Caco-2 (cell line): ENCODE measurements at regions not wholly inside any gene's neighbourhood (a gene's known extent, or its start where the extent isn't known, plus 50 kb on each side); places are given as distances from the start of the nearest gene placed in this dataset.

Source experiments
- BruUV-seq: library from RNA; stranded (reverse); fragments of 400-500 nt; replicated peaks from 2 replicates; lab custom pipeline; 2021; lab: Mats Ljungman, UMichigan
- CTCF ChIA-PET: fragments of 300-600 bp; sonication (Branson Sonifier 250); formaldehyde crosslinking; loops from one replicate; lab custom pipeline; 2022; ENCODE audit warnings: antibody characterized with exemption; lab: Charles Lee
- POLR2A ChIA-PET: fragments of 300-600 bp; sonication (Branson Sonifier 250); formaldehyde crosslinking; loops from one replicate; lab custom pipeline; 2022; ENCODE audit warnings: antibody characterized with exemption; lab: Charles Lee
- DNase-seq, 2 experiments: peaks; one replicate each; pipeline versions ENCODE4 v3.0.0 to v3.0.0-alpha.2; 2020 to 2022
- H3K27me3 ChIP-seq: replicated peaks from 2 replicates; pipeline ENCODE4 v1.6.0; 2011; ENCODE audit warnings: low read length; ENCODE audit not compliant: control insufficient read depth, insufficient read depth
- H3K36me3 ChIP-seq: 2 replicates; pipeline ENCODE4 v1.5.1; 2011; ENCODE audit warnings: low read length; ENCODE audit not compliant: control insufficient read depth, insufficient read depth
- H3K4me1 ChIP-seq: fragments of 250-450 bp; sonication (Bioruptor Pico); 2 replicates; pipeline ENCODE4 v1.5.1; 2020; ENCODE audit warnings: mild to moderate bottlenecking
- H3K4me3 ChIP-seq: 2 replicates; pipeline ENCODE4 v1.5.1; 2011; ENCODE audit warnings: low read depth, mild to moderate bottlenecking, control low read depth, low read length
- H3K9me3 ChIP-seq: fragments of 250-450 bp; sonication (Bioruptor Pico); 2 replicates; pipeline ENCODE4 v1.5.1; 2020; ENCODE audit warnings: mild to moderate bottlenecking, moderate library complexity
- H3K27ac Mint-ChIP-seq: one replicate; pipeline ENCODE4 v1.8.0; 2022; ENCODE audit warnings: mixed read lengths; ENCODE audit not compliant: unreplicated experiment
- H3K27me3 Mint-ChIP-seq: one replicate; pipeline ENCODE4 v1.8.0; 2022; ENCODE audit warnings: mixed read lengths; ENCODE audit not compliant: insufficient read depth, unreplicated experiment
- H3K36me3 Mint-ChIP-seq: one replicate; pipeline ENCODE4 v1.8.0; 2022; ENCODE audit warnings: mild to moderate bottlenecking, mixed read lengths; ENCODE audit not compliant: insufficient read depth, unreplicated experiment
- H3K4me1 Mint-ChIP-seq: one replicate; pipeline ENCODE4 v1.8.0; 2022; ENCODE audit warnings: low read depth, mixed read lengths; ENCODE audit not compliant: unreplicated experiment
- H3K4me3 Mint-ChIP-seq: one replicate; pipeline ENCODE4 v1.8.0; 2022; ENCODE audit warnings: mild to moderate bottlenecking, moderate library complexity, mixed read lengths; ENCODE audit not compliant: unreplicated experiment
- H3K9me3 Mint-ChIP-seq: one replicate; pipeline ENCODE4 v1.8.0; 2022; ENCODE audit warnings: mixed read lengths; ENCODE audit not compliant: unreplicated experiment
- CTCF ChIP-seq, 2 experiments: fragments of 200-600 bp in 1 of 2; IDR thresholded peaks; 1 replicate in 1 of 2; 2 replicates in 1 of 2; pipeline versions ENCODE4 v1.5.1 to v1.8.0; 2011 to 2022; ENCODE audit warnings: antibody characterized with exemption in 1 of 2, control low read depth in 1 of 2, inconsistent platforms in 1 of 2, low read depth in 1 of 2, low read length in 1 of 2, mild to moderate bottlenecking in 1 of 2, moderate library complexity in 1 of 2; ENCODE audit not compliant: insufficient read depth in 1 of 2, severe bottlenecking in 1 of 2, unreplicated experiment in 1 of 2
- intact Hi-C: fragments of 100-400 bp; cut with micrococcal nuclease; formaldehyde crosslinking; loops from one replicate; pipeline ENCODE4 v1.10.0; 2022; ENCODE audit not compliant: unreplicated experiment

- no TSS peak for BruUV-seq
- Mint-ChIP-seq H3K27me3 (no peaks in the 10 kb centered on the region), H3K36me3 (no peaks in the 10 kb centered on the region), H3K9me3 (no peaks in the 10 kb centered on the region), H3K4me1 (no peaks in the 10 kb centered on the region), H3K27ac (no peak overlapping the region), H3K4me3 (no peak overlapping the region)
- Histone ChIP-seq H3K4me1 (no peaks in the 10 kb centered on the region), H3K9me3 (no peaks in the 10 kb centered on the region), H3K36me3 (no peaks in the 10 kb centered on the region), H3K27me3 (no peaks in the 10 kb centered on the region), H3K4me3 (no peak overlapping the region)
- no peak for DNase-seq
- CTCF ChIA-PET, result no interaction called here
- intact Hi-C loops, result no loop called here
- no peak for TF ChIP-seq CTCF (IDR thresholded peaks at IDR 0.05; ENCODE audit: insufficient read depth in 1 of 2, low read depth in 1 of 2, low read length in 1 of 2, severe bottlenecking in 1 of 2, unreplicated experiment in 1 of 2)
- POLR2A ChIA-PET, result no interaction called here
Measured at GRCh38 chr9:13586587-13587374, 307.3 kb upstream of the MPDZ start.

GRCh38 chr9:13580760-13581159 lies 301.3 kb upstream of the MPDZ start:
- no peaks in the 10 kb centered on the region for H3K36me3 ChIP-seq
- Mint-ChIP-seq H3K36me3 (no peaks in the 10 kb centered on the region), H3K27ac (no peak overlapping the region), H3K4me1 (no peaks in the 10 kb centered on the region), H3K27me3 (no peaks in the 10 kb centered on the region), H3K9me3 (no peaks in the 10 kb centered on the region), H3K4me3 (no peak overlapping the region)
- intact Hi-C loops, result no loop called here
- BruUV-seq, result no TSS peak
- DNase-seq, result no peak
- ChIA-PET POLR2A (no interaction called here), CTCF (no interaction called here)
- H3K4me3 ChIP-seq, result no peak overlapping the region
- no peaks in the 10 kb centered on the region for H3K27me3 ChIP-seq
- no peaks in the 10 kb centered on the region for H3K9me3 ChIP-seq
- no peaks in the 10 kb centered on the region for H3K4me1 ChIP-seq
- TF ChIP-seq CTCF (IDR thresholded peaks at IDR 0.05; ENCODE audit: insufficient read depth in 1 of 2, low read depth in 1 of 2, low read length in 1 of 2, severe bottlenecking in 1 of 2, unreplicated experiment in 1 of 2), result no peak

- no peaks in the 10 kb centered on the region for H3K27me3 Mint-ChIP-seq
- DNase-seq, result no peak
- BruUV-seq, result no TSS peak
- H3K4me3 Mint-ChIP-seq, result no peak overlapping the region
- no peaks in the 10 kb centered on the region for H3K9me3 Mint-ChIP-seq
- H3K27ac Mint-ChIP-seq, result no peak overlapping the region
- Histone ChIP-seq H3K4me3 (no peak overlapping the region), H3K36me3 (no peaks in the 10 kb centered on the region), H3K4me1 (no peaks in the 10 kb centered on the region), H3K9me3 (no peaks in the 10 kb centered on the region), H3K27me3 (no peaks in the 10 kb centered on the region)
- TF ChIP-seq CTCF (IDR thresholded peaks at IDR 0.05; ENCODE audit: insufficient read depth in 1 of 2, low read depth in 1 of 2, low read length in 1 of 2, severe bottlenecking in 1 of 2, unreplicated experiment in 1 of 2), result no peak
- intact Hi-C loops, result no loop called here
- ChIA-PET CTCF (no interaction called here), POLR2A (no interaction called here)
- H3K36me3 Mint-ChIP-seq, result no peaks in the 10 kb centered on the region
- no peaks in the 10 kb centered on the region for H3K4me1 Mint-ChIP-seq
Measured at GRCh38 chr9:13580131-13580530, 300.6 kb upstream of the MPDZ start.
